AG10803 (cell line): ENCODE measurements at regions not wholly inside any gene's neighbourhood (a gene's known extent, or its start where the extent isn't known, plus 50 kb on each side); places are given as distances from the start of the nearest gene placed in this dataset.

Experiments
- DNase-seq: peaks from one replicate; pipeline ENCODE4 v3.0.0; 2010; ENCODE audit warnings: low read depth
- H3K4me3 ChIP-seq: 2 replicates; pipeline ENCODE4 v1.5.1; 2011; ENCODE audit warnings: mild to moderate bottlenecking, low read length, control low read depth
- CTCF ChIP-seq: conservative IDR thresholded peaks from 2 replicates; pipeline ENCODE4 v1.5.1; 2011; ENCODE audit warnings: mild to moderate bottlenecking, low read length, control low read depth, inconsistent platforms

GRCh38 chr2:8222979-8223694 lies 458.7 kb upstream of the ID2 start:
- no peak for DNase-seq
- no peak overlapping the region for H3K4me3 ChIP-seq
- no peak for TF ChIP-seq CTCF

GRCh38 chr2:8223695-8224346 lies 458.0 kb upstream of the ID2 start:
- H3K4me3 ChIP-seq, result no peak overlapping the region
- TF ChIP-seq CTCF, result no peak
- no peak for DNase-seq

DNA sequence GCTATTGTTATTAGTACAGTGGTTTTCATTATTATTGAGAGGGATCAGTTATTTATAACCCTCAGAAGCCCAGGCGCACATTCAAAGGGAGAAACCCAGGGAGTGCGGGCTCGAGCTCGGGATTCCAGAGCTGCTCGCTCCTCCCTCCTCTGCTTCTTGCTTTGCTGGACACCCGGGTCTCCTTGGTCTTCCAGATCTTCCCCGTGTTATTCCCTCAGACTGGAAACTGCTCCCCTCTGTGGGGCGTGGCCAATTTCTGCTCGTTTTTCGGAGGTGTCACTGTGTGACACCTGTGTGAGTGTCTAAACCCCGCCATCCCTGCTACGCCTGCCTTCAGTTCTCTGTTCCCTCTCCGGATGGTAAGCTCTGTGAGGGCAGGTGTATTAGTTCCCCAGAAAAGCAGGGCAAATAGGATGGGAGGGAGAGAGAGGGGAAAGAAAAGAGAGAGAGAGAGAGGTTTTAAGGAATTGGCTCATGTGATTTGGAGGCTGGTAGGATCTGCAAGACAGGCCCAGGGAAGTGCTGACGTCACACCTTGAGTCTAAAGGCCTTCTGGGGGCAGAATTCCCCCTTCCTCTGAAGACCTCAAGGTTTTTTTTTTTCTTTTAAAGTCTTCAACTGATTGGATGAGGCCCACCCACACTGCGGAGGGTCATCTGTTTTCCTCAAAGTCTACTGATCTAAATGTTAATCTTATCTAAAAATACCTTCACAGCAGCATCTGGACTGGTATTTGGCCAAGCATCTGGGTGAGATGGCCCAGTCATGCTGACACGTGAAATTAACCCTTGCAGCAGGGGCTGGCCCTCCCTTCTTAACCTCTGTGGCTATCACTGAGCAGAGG lies 457.3 kb upstream of the ID2 start:
- H3K4me3 ChIP-seq, result no peak overlapping the region
- no peak for DNase-seq
- TF ChIP-seq CTCF, result no peak

GRCh38 chr2:8225266-8225665 lies 456.6 kb upstream of the ID2 start:
- TF ChIP-seq CTCF, result no peak
- DNase-seq, result no peak
- H3K4me3 ChIP-seq, result no peak overlapping the region

- no peak for TF ChIP-seq CTCF
- H3K4me3 ChIP-seq, result no peak overlapping the region
- DNase-seq, result no peak
These were observed 456.1 kb upstream of the ID2 start for GRCh38 chr2:8225798-8226197.

- peak; percentile 79 for DNase-seq
- no peak for TF ChIP-seq CTCF
- H3K4me3 ChIP-seq, result no peak overlapping the region
These were observed 452.3 kb upstream of the ID2 start for GRCh38 chr2:8229546-8229986.
